Right renal pelvis (tissue), 4 donors: ENCODE measurements at regions not wholly inside any gene's neighbourhood (a gene's known extent, or its start where the extent isn't known, plus 50 kb on each side); places are given as distances from the start of the nearest gene placed in this dataset.

Source experiments
- DNase-seq, 4 donors: peaks; one replicate each; pipeline ENCODE4 v3.0.0-alpha.2; 2013; ENCODE audit warnings: low read depth in 4 of 4, low spot score in 3 of 4, missing footprints in 1 of 4

DNA sequence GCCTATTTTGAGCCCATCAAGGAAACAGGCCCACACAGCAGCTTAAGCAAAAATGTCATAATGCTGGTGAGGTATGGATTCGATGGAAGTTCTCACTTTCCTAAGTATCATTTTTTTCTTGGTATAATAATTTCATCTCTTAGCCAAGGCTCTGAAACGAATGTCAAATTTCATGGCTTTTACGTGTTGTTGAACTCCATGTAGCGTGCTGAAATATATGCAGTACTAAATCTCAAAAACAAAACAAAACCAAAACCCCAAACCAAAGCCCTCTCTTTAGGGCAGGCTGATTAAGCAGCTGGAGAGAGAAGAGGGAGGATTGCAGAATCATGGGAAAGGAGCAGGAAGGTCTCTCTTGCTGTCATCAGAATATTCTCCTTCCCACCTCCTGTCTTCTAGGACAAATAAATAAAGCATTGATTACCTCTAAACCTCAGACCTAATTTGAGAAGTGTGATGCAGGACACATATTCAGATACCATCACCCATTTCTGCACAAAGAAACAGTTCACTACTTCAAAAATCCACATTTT lies 58.3 kb downstream of the TMEM174 start:
- DNase-seq, result no peak

DNA sequence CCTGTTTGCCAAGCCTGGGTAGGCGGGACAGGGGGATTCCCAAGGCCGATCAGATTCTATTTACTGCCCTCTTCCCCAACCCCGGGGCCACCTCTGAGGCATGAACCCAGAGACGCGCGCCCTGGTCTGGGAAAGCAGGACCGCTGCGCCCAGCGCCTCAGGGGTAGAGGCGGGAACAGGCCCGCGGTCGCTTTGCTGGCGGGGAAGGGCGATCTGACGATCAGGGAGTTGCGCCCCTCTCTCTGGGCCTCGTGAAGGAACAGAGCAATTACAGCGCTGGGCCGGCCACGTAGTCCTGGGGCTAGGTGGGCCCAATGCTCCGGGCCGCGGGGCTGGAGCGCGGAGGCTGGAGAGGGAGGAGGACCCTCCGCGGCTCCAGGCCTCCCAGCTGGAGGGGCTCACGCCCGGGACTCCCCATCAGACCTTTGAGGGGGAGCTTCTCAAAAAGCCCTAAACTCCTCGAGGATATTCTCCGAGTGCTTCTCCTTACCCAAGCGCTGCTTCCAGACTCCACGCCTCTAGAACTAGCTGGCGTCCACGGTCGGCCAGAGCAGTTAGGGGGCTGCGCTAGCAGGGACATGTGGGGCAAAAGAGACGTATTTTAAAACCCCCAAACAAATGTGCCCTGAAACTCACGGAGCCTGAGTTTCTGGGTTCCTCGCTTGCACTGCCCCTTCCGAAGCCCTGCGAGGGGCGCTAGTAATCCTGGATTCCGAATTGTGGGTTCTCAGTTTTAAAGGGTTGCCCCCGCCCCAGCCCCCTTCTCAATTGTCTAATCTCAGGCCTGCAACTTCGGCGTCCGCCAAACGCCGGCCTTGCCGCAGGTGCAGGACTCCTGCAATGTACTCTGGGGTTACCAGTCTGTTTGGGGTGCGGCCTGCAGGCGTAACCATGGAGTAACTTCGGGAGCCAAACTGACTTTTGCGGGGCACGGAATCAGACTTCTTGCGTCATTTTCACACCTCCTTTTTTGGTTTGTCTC lies 57.6 kb downstream of the TMEM174 start:
- DNase-seq, result no peak

DNA sequence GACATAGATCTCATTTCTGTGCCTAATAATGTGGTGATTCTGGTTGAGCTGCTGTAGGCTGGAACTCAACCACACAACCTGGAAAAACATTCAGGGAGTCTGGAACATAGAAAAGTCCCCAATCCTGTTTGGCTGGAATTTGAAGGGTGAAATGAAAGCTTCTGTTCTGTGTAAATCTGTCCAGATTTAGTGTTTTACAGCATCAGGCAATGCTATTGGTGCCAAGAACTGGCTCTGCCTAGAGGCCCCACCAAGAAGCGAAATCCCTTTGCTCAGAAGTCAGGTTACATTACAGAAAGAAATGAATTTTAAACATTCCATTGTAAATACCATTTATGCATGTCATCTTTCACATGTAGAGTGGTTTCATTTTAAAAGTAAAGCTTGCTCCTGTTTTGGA lies 56.3 kb downstream of the TMEM174 start:
- no peak for DNase-seq

- DNase-seq, result no peak
Observed at GRCh38 chr5:73228052-73228451, 55.1 kb downstream of the TMEM174 start.
